ENCODE measurements at regions not wholly inside any gene's neighbourhood (a gene's known extent, or its start where the extent isn't known, plus 50 kb on each side); places are given as distances from the start of the nearest gene placed in this dataset.

- no peaks in the 10 kb centered on the region for H3K27me3 ChIP-seq
- H3K9me3 ChIP-seq = no peaks in the 10 kb centered on the region
- ATAC-seq (no peak), DNase-seq (no peak)
- no peak overlapping the region for H3K4me3 ChIP-seq
- H3K4me1 ChIP-seq = no peaks in the 10 kb centered on the region
- no peak overlapping the region for H3K27ac ChIP-seq
- WGBS (ENCODE audit: insufficient coverage, low coverage, low lambda C conversion rate, missing lambda C conversion rate) = 57% methylated on average over 1 of the region's 1 CpG
- intact Hi-C loops (cut with DNase I) = no loop called here
- TF ChIP-seq CTCF (IDR thresholded peaks at IDR 0.05) (no peak), POLR2A (IDR thresholded peaks at IDR 0.05) (no peak)
- no peaks in the 10 kb centered on the region for H3K36me3 ChIP-seq
These were observed 268.1 kb upstream of the TMTC4 start for GRCh38 chr13:100942742-100943141.

GRCh38 chr13:100941377-100942368 lies 267.1 kb upstream of the TMTC4 start:
- H3K27me3 ChIP-seq = no peaks in the 10 kb centered on the region
- no peaks in the 10 kb centered on the region for H3K36me3 ChIP-seq
- TF ChIP-seq CTCF (IDR thresholded peaks at IDR 0.05) (no peak), POLR2A (IDR thresholded peaks at IDR 0.05) (no peak)
- WGBS (ENCODE audit: insufficient coverage, low coverage, low lambda C conversion rate, missing lambda C conversion rate) = 44% methylated on average over 10 of the region's 10 CpGs
- H3K27ac ChIP-seq = no peak overlapping the region
- no peak overlapping the region for H3K4me3 ChIP-seq
- no peaks in the 10 kb centered on the region for H3K9me3 ChIP-seq
- intact Hi-C loops (cut with DNase I) = no loop called here
- peak; percentile 51 to 82 (median 74) for ATAC-seq
- H3K4me1 ChIP-seq = no peaks in the 10 kb centered on the region
- DNase-seq = no peak

- 52% methylated on average over 4 of the region's 4 CpGs for WGBS (ENCODE audit: insufficient coverage, low coverage, low lambda C conversion rate, missing lambda C conversion rate)
- DNase-seq (no peak), ATAC-seq (no peak)
- no peaks in the 10 kb centered on the region for H3K27me3 ChIP-seq
- no peaks in the 10 kb centered on the region for H3K36me3 ChIP-seq
- no peak overlapping the region for H3K27ac ChIP-seq
- TF ChIP-seq POLR2A (IDR thresholded peaks at IDR 0.05) = no peak
- no peak for TF ChIP-seq CTCF (IDR thresholded peaks at IDR 0.05)
- intact Hi-C loops (cut with DNase I) = no loop called here
- no peak overlapping the region for H3K4me3 ChIP-seq
- H3K4me1 ChIP-seq = no peaks in the 10 kb centered on the region
- no peaks in the 10 kb centered on the region for H3K9me3 ChIP-seq
These were observed 266.1 kb upstream of the TMTC4 start for GRCh38 chr13:100940658-100941057.

GRCh38 chr13:100933841-100934240 lies 259.2 kb upstream of the TMTC4 start:
- H3K4me3 ChIP-seq = no peak overlapping the region

More at GRCh38 chr13:100933841-100934240, 259.2 kb upstream of the TMTC4 start:
- TF ChIP-seq POLR2A (IDR thresholded peaks at IDR 0.05) = no peak
- no peak for TF ChIP-seq CTCF (IDR thresholded peaks at IDR 0.05)
- 93% methylated on average over 1 of the region's 1 CpG for WGBS (ENCODE audit: insufficient coverage, low coverage, low lambda C conversion rate, missing lambda C conversion rate)
- intact Hi-C loops (cut with DNase I) = no loop called here
- Histone ChIP-seq H3K9me3 (no peaks in the 10 kb centered on the region), H3K36me3 (no peaks in the 10 kb centered on the region), H3K27me3 (no peaks in the 10 kb centered on the region), H3K27ac (no peak overlapping the region), H3K4me1 (no peaks in the 10 kb centered on the region)
- ATAC-seq (no peak), DNase-seq (no peak)
